GM19328 (cell line): ENCODE measurements at regions not wholly inside any gene's neighbourhood (a gene's known extent, or its start where the extent isn't known, plus 50 kb on each side); places are given as distances from the start of the nearest gene placed in this dataset.

Experiments used
- ATAC-seq: cut with Tn5 transposase; IDR thresholded peaks from one replicate; pipeline ENCODE4 v1.9.1; 2021; ENCODE audit warnings: mild to moderate bottlenecking, moderate library complexity; ENCODE audit not compliant: unreplicated experiment

DNA sequence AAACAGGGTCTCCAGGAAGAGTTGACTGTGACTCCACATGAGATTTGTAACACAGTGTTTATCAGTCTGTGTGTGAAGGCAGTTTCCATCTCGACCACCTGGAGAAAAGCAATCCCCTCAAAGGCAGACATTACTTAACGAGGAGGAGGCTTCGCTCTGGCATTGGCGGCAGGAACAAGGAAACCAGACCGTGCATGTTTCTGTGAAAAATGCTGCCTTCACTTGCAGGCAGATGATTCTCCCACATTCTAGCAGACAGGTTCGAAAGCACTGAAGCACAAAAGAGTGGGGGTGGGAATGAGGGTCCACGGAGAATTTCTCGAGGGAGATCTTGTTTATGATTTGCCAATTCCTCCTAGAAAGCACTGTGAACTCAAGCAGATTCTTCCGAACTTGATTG is 414.0 kb downstream of the SLC4A3 start:
- ATAC-seq = no peak

DNA sequence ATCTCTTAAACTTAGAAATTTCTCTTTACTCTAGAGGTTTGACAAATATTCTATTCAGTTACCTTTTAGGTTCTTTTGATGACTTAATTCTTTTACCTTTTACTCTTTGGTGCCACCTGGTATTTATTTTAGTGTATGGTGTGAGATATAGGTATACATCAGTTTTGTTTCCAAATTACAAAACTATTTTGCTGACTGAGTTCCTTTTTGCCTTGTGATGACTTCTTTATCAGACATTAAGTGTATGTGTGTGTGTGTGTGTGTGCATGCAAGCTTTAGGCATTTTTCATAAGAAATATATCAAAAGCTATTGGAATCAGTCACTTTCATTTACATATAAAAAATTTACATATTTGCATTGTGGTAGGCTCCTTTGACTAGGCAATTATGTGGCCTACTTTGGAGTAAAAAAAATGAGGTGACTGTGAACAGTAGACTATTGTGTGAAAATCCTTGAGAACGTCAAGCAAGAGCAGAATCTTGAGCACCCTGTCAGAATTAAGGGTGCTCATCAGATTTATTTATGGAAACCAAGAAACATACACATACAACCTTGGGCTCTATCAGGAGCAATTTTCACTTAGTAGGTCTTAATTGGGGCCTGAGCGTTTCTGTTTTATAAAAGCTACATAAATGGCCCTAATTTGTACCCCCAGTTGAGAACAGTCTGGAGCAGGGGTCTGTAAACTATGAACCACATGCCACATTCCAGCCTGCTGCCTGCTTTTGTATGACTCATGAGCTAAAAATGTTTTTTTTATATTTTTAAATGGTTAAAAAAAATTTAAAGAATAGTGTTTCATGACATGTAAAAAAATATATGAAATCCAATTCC is 415.9 kb downstream of the SLC4A3 start:
- no peak for ATAC-seq

DNA sequence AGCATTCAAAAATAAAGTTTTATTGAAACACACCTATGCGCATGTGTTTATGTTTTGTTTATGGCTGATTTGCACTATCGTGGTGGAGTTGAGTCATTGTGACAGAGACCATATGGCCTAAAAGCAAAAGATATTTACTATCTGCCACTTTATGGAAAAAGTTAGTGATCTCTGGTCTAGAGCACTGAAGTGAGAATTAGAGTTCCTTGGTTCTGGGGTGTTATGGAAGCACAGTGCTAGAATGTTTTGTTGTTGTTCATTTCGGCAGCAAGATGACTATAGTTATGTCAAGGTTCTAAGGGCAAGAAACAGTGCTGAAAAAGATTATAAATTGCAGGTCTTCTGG is 416.5 kb downstream of the SLC4A3 start:
- no peak for ATAC-seq

GRCh38 chr2:220044383-220044782 is 417.0 kb downstream of the SLC4A3 start:
- ATAC-seq = no peak

- no peak for ATAC-seq
Observed at GRCh38 chr2:220046507-220046906, 419.1 kb downstream of the SLC4A3 start.

GRCh38 chr2:220051716-220052115 is 424.3 kb downstream of the SLC4A3 start:
- ATAC-seq = no peak

GRCh38 chr2:220053919-220054318 is 426.5 kb downstream of the SLC4A3 start:
- no peak for ATAC-seq

GRCh38 chr2:220057391-220057790 is 430.0 kb downstream of the SLC4A3 start:
- no peak for ATAC-seq

DNA sequence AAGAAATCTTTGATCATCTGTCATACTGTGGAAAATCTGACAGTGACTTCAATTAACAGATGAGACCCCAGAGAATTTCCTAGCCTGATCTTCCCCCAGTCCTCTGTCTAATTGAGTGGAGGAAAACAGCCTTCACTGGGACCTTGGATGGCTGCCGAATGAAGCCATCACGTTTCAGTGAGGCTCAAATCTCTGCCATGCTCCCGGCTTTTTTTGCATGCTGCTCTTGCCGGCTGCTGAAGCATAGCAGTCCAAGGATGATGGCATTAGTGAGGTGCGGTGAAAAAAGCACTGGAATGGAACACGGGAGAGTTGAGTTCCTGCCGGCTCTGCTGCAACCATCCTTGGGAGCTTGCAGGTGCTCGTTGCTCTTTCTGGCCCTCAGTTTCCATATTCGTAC is 430.5 kb downstream of the SLC4A3 start:
- no peak for ATAC-seq

GRCh38 chr2:220064111-220065030 is 436.9 kb downstream of the SLC4A3 start:
- no peak for ATAC-seq

GRCh38 chr2:220065581-220065980 is 438.2 kb downstream of the SLC4A3 start:
- ATAC-seq = no peak

- no peak for ATAC-seq
Observed at GRCh38 chr2:220068846-220069245, 441.4 kb downstream of the SLC4A3 start.

- ATAC-seq = no peak
Observed at GRCh38 chr2:220070349-220070748, 442.9 kb downstream of the SLC4A3 start.

GRCh38 chr2:220071696-220072095 is 444.3 kb downstream of the SLC4A3 start:
- ATAC-seq = no peak

- ATAC-seq = no peak
Observed at GRCh38 chr2:220072669-220073220, 445.3 kb downstream of the SLC4A3 start.

DNA sequence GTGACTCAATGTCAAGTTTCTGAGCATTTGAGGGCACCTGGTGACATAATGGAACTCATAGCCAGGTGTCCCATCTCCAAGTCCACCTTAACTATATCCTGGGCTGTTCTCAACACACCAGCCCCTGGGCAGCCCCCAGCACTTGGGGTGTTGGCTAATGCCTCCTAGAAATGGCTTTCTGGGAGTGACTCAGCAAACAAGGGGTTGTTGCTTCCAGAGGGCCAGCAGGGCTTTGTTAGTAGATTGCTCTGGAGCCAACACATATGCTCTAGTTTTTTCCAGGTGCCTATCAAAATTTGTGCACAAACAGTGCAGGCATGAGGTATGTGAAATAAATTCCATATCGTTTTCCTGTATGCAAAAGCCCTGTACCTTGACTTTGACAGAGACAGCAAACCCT is 448.4 kb downstream of the SLC4A3 start:
- no peak for ATAC-seq

DNA sequence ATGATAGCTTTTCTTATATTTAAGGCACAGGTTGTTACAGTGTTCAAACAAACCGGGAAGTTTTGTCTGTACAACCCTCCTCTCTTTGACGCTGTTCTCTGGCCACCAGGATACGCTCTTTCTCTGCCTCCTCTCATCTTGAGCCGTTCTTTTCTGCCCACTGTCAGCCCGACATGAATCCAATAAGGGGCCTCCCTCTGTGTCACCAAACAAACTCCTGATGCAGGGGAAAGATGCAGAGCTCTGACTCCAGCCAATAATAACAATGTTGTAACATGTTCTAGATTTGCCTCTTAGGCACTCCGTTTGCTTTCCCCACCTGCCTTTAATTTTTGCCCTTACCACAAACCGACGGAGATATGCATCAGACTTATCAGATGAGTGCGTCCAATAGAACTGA is 449.3 kb downstream of the SLC4A3 start:
- no peak for ATAC-seq

GRCh38 chr2:220077488-220077887 is 450.1 kb downstream of the SLC4A3 start:
- ATAC-seq = no peak

GRCh38 chr2:220078439-220078838 is 451.0 kb downstream of the SLC4A3 start:
- ATAC-seq = no peak

DNA sequence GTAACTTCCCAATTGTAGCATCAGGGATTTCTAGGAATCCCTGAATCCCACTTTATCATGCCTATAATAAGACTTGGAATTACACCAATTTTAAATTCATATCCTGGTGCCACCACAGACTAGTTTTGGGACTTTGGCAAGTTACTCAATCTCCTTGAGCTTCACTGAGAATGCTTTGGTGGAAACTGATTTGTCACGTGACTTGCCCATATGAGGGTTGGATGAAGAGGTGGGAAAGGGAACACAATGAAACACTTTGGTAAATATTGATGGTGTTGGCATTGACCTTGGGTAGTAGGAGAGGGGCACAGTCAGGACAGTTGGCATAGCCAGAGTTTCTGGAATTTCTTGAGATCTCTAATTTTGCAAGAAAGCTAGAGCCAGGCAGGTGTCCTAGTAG is 452.2 kb downstream of the SLC4A3 start:
- no peak for ATAC-seq

- ATAC-seq = no peak
Observed at GRCh38 chr2:220081171-220081570, 453.7 kb downstream of the SLC4A3 start.

DNA sequence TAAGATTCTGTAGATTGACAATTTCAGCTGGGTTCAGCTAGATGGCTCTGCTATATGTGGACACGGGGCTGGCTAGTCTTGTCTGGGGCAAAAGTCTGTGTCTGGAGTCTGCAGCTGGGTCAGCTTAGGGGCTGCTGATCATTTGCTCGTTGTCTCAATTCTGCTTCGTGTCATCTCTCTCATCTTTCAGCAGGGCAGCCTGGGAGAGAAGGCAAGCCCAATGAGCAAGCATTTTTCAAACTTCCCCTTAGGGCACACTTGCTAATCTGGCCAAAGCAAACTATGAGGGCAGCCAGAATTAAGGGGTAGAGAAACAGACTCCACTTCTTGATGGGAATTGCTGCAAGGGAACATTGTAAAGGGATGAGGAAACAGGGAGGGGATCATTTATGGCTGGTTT is 462.6 kb downstream of the SLC4A3 start:
- no peak for ATAC-seq
